ENCODE measurements at regions not wholly inside any gene's neighbourhood (a gene's known extent, or its start where the extent isn't known, plus 50 kb on each side); places are given as distances from the start of the nearest gene placed in this dataset.
A peak's percentile ranks its signal among the peaks of the same experiment; 100 is the strongest.

GRCh38 chr15:46251903-46252302 is 617.1 kb downstream of the SQOR start:
- no peak for DNase-seq (ENCODE audit: low spot score)

- no peak for DNase-seq (ENCODE audit: low spot score)
Measured at GRCh38 chr15:46258056-46258455, 623.2 kb downstream of the SQOR start.

- DNase-seq (ENCODE audit: low spot score): no peak
Measured at GRCh38 chr15:46260937-46261336, 626.1 kb downstream of the SQOR start.

- no peak for DNase-seq (ENCODE audit: low spot score)
Measured at GRCh38 chr15:46265664-46266347, 631.0 kb downstream of the SQOR start.

- DNase-seq (ENCODE audit: low spot score): no peak
Measured at GRCh38 chr15:46266661-46267060, 631.8 kb downstream of the SQOR start.

- no peak for DNase-seq (ENCODE audit: low spot score)
Measured at GRCh38 chr15:46270481-46271147, 635.8 kb downstream of the SQOR start.

GRCh38 chr15:46275701-46276100 is 640.9 kb downstream of the SQOR start:
- DNase-seq (ENCODE audit: low spot score): no peak

GRCh38 chr15:46277451-46277850 is 642.6 kb downstream of the SQOR start:
- no peak for DNase-seq (ENCODE audit: low spot score)

- DNase-seq (ENCODE audit: low spot score): no peak
Measured at GRCh38 chr15:46278062-46278461, 643.2 kb downstream of the SQOR start.

- DNase-seq (ENCODE audit: low spot score): no peak
Measured at GRCh38 chr15:46278486-46279090, 643.8 kb downstream of the SQOR start.

- no peak for DNase-seq (ENCODE audit: low spot score)
Measured at GRCh38 chr15:46280762-46281542, 646.1 kb downstream of the SQOR start.

GRCh38 chr15:46293550-46293949 is 658.7 kb downstream of the SQOR start:
- no peak for DNase-seq (ENCODE audit: low spot score)

- DNase-seq (ENCODE audit: low spot score): no peak
Measured at GRCh38 chr15:46296002-46296401, 661.2 kb downstream of the SQOR start.

GRCh38 chr15:46296797-46297196 is 662.0 kb downstream of the SQOR start:
- no peak for DNase-seq (ENCODE audit: low spot score)

- DNase-seq (ENCODE audit: low spot score): no peak
Measured at GRCh38 chr15:46297766-46298165, 662.9 kb downstream of the SQOR start.

- no peak for DNase-seq (ENCODE audit: low spot score)
Measured at GRCh38 chr15:46300716-46301115, 665.9 kb downstream of the SQOR start.

- DNase-seq (ENCODE audit: low spot score): no peak
Measured at GRCh38 chr15:46301291-46301690, 666.5 kb downstream of the SQOR start.

GRCh38 chr15:46301826-46302225 is 667.0 kb downstream of the SQOR start:
- DNase-seq (ENCODE audit: low spot score): no peak

GRCh38 chr15:46304321-46304720 is 669.5 kb downstream of the SQOR start:
- DNase-seq (ENCODE audit: low spot score): no peak

GRCh38 chr15:46307746-46308145 is 672.9 kb downstream of the SQOR start:
- no peak for DNase-seq (ENCODE audit: low spot score)

- DNase-seq (ENCODE audit: low spot score): no peak
Measured at GRCh38 chr15:46309914-46310313, 675.1 kb downstream of the SQOR start.

- peak; percentile 72 for DNase-seq (ENCODE audit: low spot score)
Measured at GRCh38 chr15:46312133-46312740, 677.4 kb downstream of the SQOR start.
